ENCODE measurements at regions not wholly inside any gene's neighbourhood (a gene's known extent, or its start where the extent isn't known, plus 50 kb on each side); places are given as distances from the start of the nearest gene placed in this dataset.

DNA sequence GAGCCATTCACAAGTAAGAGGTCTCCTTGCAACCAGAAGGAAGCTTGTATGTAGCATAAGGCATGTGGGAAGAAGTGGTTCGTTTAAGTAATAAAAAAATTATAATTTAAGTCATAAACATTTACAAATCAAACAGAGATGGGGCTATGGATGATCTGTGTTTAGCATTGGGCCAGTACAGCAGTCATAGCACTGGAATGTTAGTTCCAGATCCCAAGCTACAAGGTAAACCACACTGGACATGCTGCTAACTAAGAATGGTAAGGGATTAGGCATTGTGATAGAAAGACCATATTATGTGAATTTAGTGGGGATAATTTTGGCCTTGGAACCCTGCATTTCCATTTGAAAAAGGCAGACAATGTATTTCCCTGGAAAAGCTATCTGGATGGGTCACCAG, 170.4 kb upstream of the KCNN2 start:
- Histone ChIP-seq H3K27ac (no peak overlapping the region), H3K36me3 (no peaks in the 10 kb centered on the region), H3K27me3 (no peaks in the 10 kb centered on the region), H3K4me1 (no peaks in the 10 kb centered on the region), H3K9me3 (no peaks in the 10 kb centered on the region), H3K4me3 (no peak overlapping the region)
- in situ Hi-C loops (cut with MboI; ENCODE audit: low sequenced_read_pairs in 4 of 4) (no loop called here), intact Hi-C loops (cut with DNase I; ENCODE audit: low total_unique reads) (no loop called here)
- ATAC-seq (no peak), DNase-seq (no peak)
- TF ChIP-seq, protein P1, sequence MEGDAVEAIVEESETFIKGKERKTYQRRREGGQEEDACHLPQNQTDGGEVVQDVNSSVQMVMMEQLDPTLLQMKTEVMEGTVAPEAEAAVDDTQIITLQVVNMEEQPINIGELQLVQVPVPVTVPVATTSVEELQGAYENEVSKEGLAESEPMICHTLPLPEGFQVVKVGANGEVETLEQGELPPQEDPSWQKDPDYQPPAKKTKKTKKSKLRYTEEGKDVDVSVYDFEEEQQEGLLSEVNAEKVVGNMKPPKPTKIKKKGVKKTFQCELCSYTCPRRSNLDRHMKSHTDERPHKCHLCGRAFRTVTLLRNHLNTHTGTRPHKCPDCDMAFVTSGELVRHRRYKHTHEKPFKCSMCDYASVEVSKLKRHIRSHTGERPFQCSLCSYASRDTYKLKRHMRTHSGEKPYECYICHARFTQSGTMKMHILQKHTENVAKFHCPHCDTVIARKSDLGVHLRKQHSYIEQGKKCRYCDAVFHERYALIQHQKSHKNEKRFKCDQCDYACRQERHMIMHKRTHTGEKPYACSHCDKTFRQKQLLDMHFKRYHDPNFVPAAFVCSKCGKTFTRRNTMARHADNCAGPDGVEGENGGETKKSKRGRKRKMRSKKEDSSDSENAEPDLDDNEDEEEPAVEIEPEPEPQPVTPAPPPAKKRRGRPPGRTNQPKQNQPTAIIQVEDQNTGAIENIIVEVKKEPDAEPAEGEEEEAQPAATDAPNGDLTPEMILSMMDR (IDR thresholded peaks at IDR 0.05 in 4 of 5, conservative IDR thresholded peaks at IDR 0.05 in 1 of 5) = no peak
- no peak for TF ChIP-seq POLR2A (IDR thresholded peaks at IDR 0.05)

DNA sequence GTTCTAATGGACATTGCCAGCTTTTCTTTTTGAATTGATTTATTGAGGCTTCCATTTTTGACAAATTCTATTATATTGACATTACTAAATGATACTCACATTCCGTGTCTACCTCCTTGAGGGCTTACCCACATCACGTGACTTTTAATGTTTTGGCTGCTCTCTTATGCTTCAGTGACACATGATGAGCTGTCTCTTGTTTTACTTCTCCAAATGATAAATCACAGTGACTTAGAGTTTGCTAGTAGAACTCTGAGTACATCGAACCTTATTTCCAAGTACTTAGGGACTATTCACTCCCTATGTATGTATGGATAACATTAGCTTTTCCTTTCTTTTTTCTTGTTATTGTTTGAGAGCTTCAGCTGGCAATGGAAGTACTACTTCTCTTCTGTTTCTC, 169.8 kb upstream of the KCNN2 start:
- Histone ChIP-seq H3K9me3 (no peaks in the 10 kb centered on the region), H3K4me1 (no peaks in the 10 kb centered on the region), H3K27me3 (no peaks in the 10 kb centered on the region), H3K27ac (no peak overlapping the region), H3K36me3 (no peaks in the 10 kb centered on the region), H3K4me3 (no peak overlapping the region)
- no peak for TF ChIP-seq POLR2A (IDR thresholded peaks at IDR 0.05)
- TF ChIP-seq, protein P1 (IDR thresholded peaks at IDR 0.05 in 4 of 5, conservative IDR thresholded peaks at IDR 0.05 in 1 of 5) = no peak
- intact Hi-C loops (cut with DNase I; ENCODE audit: low total_unique reads) (no loop called here), in situ Hi-C loops (cut with MboI; ENCODE audit: low sequenced_read_pairs in 4 of 4) (no loop called here)
- ATAC-seq (no peak), DNase-seq (no peak)

DNA sequence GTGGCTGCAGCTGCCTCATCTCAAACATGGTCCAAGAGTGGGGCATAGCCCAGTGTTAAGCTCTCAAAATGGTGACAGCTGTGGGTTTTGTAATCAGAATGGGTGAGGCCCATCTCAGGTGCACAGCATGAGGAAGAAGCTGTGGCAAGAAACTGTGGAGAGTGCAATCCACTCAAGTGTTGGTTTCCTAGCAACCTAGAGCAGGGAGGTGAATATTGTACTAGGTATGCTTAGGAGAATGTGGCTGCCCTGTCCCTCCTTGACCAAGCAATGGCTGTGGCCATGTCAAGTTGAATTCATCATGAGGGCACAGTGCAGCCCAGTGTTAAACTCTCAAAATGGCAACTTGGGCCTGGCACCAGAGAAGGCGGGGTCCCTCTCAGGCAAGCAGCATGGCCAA, 160.5 kb upstream of the KCNN2 start:
- TF ChIP-seq, protein P1 (IDR thresholded peaks at IDR 0.05 in 4 of 5, conservative IDR thresholded peaks at IDR 0.05 in 1 of 5) = no peak
- TF ChIP-seq POLR2A (IDR thresholded peaks at IDR 0.05) = no peak
- DNase-seq (no peak), ATAC-seq (no peak)
- H3K27ac ChIP-seq = no peak overlapping the region
- no peaks in the 10 kb centered on the region for H3K4me1 ChIP-seq
- in situ Hi-C loops (cut with MboI; ENCODE audit: low sequenced_read_pairs in 4 of 4) = no loop called here
- H3K4me3 ChIP-seq = no peak overlapping the region
- no peaks in the 10 kb centered on the region for H3K27me3 ChIP-seq
- H3K9me3 ChIP-seq = no peaks in the 10 kb centered on the region
- H3K36me3 ChIP-seq = no peaks in the 10 kb centered on the region
- intact Hi-C loops (cut with DNase I; ENCODE audit: low total_unique reads) = no loop called here

DNA sequence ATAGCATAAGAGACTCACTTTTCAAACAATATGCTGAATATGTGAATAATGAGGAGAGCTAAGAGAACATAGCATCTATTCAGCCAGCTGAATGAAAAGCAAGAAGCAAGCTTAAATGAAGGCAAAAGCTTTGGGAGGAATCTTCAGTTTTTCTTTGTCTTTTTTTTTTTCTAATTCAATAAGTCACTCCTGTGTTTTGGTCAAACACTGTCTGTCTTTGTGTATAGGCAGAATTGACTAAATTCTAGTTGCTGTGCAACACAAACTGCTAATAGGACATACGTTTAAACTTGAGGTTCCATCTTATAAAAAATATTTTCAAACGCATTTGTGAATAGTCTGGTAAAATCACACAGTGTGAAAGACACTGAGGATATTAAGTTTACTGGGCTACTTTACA, 156.9 kb upstream of the KCNN2 start:
- in situ Hi-C loops (cut with MboI; ENCODE audit: low sequenced_read_pairs in 4 of 4) = no loop called here

DNA sequence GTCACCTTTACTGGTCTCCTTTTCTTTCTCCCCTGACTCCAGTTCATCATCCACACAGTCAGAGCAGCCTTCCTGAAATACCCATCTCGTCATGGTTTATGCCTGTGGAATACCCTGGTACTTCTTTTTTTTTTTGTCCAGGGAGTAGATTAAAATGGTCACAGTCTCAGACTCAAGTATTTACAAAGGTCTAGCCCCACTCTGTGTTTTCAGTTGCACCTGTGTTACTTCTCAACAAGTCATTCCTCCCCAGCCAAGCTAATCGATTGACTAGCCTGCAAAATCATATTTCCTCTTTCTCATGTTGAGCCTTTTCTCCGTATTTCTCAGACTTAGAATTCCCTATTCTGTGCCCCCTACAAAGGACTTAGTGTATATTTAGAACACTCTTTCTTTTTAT, 155.2 kb upstream of the KCNN2 start:
- H3K27me3 ChIP-seq = no peaks in the 10 kb centered on the region
- in situ Hi-C loops (cut with MboI; ENCODE audit: low sequenced_read_pairs in 4 of 4) = no loop called here

More for the DNA sequence above, 156.9 kb upstream of the KCNN2 start:
- no peak for ATAC-seq
- no peaks in the 10 kb centered on the region for H3K4me1 ChIP-seq
- no peaks in the 10 kb centered on the region for H3K27me3 ChIP-seq
- H3K9me3 ChIP-seq = no peaks in the 10 kb centered on the region
- no peak overlapping the region for H3K4me3 ChIP-seq
- no peak for DNase-seq
- TF ChIP-seq POLR2A (IDR thresholded peaks at IDR 0.05) = no peak
- TF ChIP-seq, protein P1 (IDR thresholded peaks at IDR 0.05 in 4 of 5, conservative IDR thresholded peaks at IDR 0.05 in 1 of 5) = no peak
- intact Hi-C loops (cut with DNase I; ENCODE audit: low total_unique reads) = no loop called here
- no peak overlapping the region for H3K27ac ChIP-seq
- no peaks in the 10 kb centered on the region for H3K36me3 ChIP-seq

More for the DNA sequence above, 155.2 kb upstream of the KCNN2 start:
- Histone ChIP-seq H3K27ac (no peak overlapping the region), H3K9me3 (no peaks in the 10 kb centered on the region), H3K4me3 (no peak overlapping the region), H3K36me3 (no peaks in the 10 kb centered on the region), H3K4me1 (no peaks in the 10 kb centered on the region)
- no peak for ATAC-seq
- intact Hi-C loops (cut with DNase I; ENCODE audit: low total_unique reads) = no loop called here
- TF ChIP-seq, protein P1 (IDR thresholded peaks at IDR 0.05 in 4 of 5, conservative IDR thresholded peaks at IDR 0.05 in 1 of 5) = no peak
- TF ChIP-seq POLR2A (IDR thresholded peaks at IDR 0.05) = no peak
- DNase-seq = no peak
